H9 (cell line): ENCODE measurements at regions not wholly inside any gene's neighbourhood (a gene's known extent, or its start where the extent isn't known, plus 50 kb on each side); places are given as distances from the start of the nearest gene placed in this dataset.
A peak's percentile ranks its signal among the peaks of the same experiment; 100 is the strongest.

Experiments used
- DNase-seq: peaks from one replicate; pipeline ENCODE4 v3.0.0-alpha.2; 2017
- H2AFZ ChIP-seq: one replicate; pipeline ENCODE4 v1.6.1; 2013; ENCODE audit warnings: mild to moderate bottlenecking, low read length, control low read depth, moderate library complexity
- H2AK5ac ChIP-seq: 2 replicates; pipeline ENCODE4 v1.6.1; 2013; ENCODE audit warnings: low read length, control low read depth, mixed read lengths; ENCODE audit not compliant: insufficient read length
- H2BK120ac ChIP-seq: one replicate; pipeline ENCODE4 v1.6.1; 2013; ENCODE audit warnings: low read depth, mild to moderate bottlenecking, low read length, control low read depth, inconsistent platforms; ENCODE audit not compliant: poor library complexity, severe bottlenecking
- H2BK12ac ChIP-seq: 2 replicates; pipeline ENCODE4 v1.6.1; 2013; ENCODE audit warnings: low read length, control low read depth, mixed read lengths, low read depth; ENCODE audit not compliant: insufficient read length
- H2BK15ac ChIP-seq: 2 replicates; pipeline ENCODE4 v1.6.1; 2013; ENCODE audit warnings: low read depth, low read length, control low read depth
- H2BK20ac ChIP-seq: one replicate; pipeline ENCODE4 v1.6.1; 2013; ENCODE audit warnings: low read depth, mild to moderate bottlenecking, low read length, control low read depth, inconsistent platforms; ENCODE audit not compliant: poor library complexity, severe bottlenecking
- H2BK5ac ChIP-seq: 2 replicates; pipeline ENCODE4 v1.6.1; 2013; ENCODE audit warnings: low read length, control low read depth, mixed read lengths; ENCODE audit not compliant: insufficient read length
- H3K14ac ChIP-seq: 2 replicates; pipeline ENCODE4 v1.6.1; 2013; ENCODE audit warnings: low read length, control low read depth; ENCODE audit not compliant: insufficient read depth
- H3K18ac ChIP-seq: 2 replicates; pipeline ENCODE4 v1.6.1; 2013; ENCODE audit warnings: low read depth, mild to moderate bottlenecking, mixed read lengths, low read length, control low read depth; ENCODE audit not compliant: insufficient read length
- H3K23ac ChIP-seq: 2 replicates; pipeline ENCODE4 v1.6.1; 2013; ENCODE audit warnings: low read length, control low read depth, mixed read lengths, low read depth; ENCODE audit not compliant: insufficient read length
- H3K23me2 ChIP-seq: 2 replicates; pipeline ENCODE4 v1.6.1; 2013; ENCODE audit warnings: low read depth, mild to moderate bottlenecking, mixed read lengths, low read length, control low read depth; ENCODE audit not compliant: insufficient read length, poor library complexity, severe bottlenecking
- H3K27ac ChIP-seq: 2 replicates; pipeline ENCODE4 v1.5.1; 2013; ENCODE audit warnings: low read length, control low read depth, mixed read lengths, low read depth; ENCODE audit not compliant: insufficient read length
- H3K27me3 ChIP-seq: 2 replicates; pipeline ENCODE4 v1.6.1; 2013; ENCODE audit warnings: low read length, control low read depth, inconsistent platforms; ENCODE audit not compliant: insufficient read depth
- H3K4ac ChIP-seq: 2 replicates; pipeline ENCODE4 v1.6.1; 2013; ENCODE audit warnings: low read depth, mild to moderate bottlenecking, control low read depth, inconsistent platforms, low read length, moderate library complexity
- H3K4me1 ChIP-seq: 2 replicates; pipeline ENCODE4 v1.6.1; 2013; ENCODE audit warnings: low read length, control low read depth, inconsistent platforms; ENCODE audit not compliant: insufficient read depth
- H3K4me2 ChIP-seq: 2 replicates; pipeline ENCODE4 v1.6.1; 2013; ENCODE audit warnings: low read length, control low read depth, mixed read lengths; ENCODE audit not compliant: insufficient read length, insufficient read depth
- H3K56ac ChIP-seq: 2 replicates; pipeline ENCODE4 v1.6.1; 2013; ENCODE audit warnings: low read depth, mild to moderate bottlenecking, mixed read lengths, low read length, control low read depth; ENCODE audit not compliant: insufficient read length
- H3K79me1 ChIP-seq: 2 replicates; pipeline ENCODE4 v1.6.1; 2013; ENCODE audit warnings: low read depth, mild to moderate bottlenecking, moderate library complexity, low read length, control low read depth, inconsistent platforms; ENCODE audit not compliant: insufficient read depth, poor library complexity, severe bottlenecking
- H3K79me2 ChIP-seq: 2 replicates; pipeline ENCODE4 v1.6.1; 2013; ENCODE audit warnings: low read length, control low read depth, inconsistent platforms; ENCODE audit not compliant: insufficient read depth
- H3K9ac ChIP-seq: 2 replicates; pipeline ENCODE4 v1.6.1; 2013; ENCODE audit warnings: low read length, control low read depth, mixed read lengths; ENCODE audit not compliant: insufficient read length; ENCODE audit errors: extremely low read depth
- H3K9me3 ChIP-seq: one replicate; pipeline ENCODE4 v1.6.1; 2013; ENCODE audit warnings: low read depth, low read length, inconsistent platforms; ENCODE audit not compliant: control insufficient read depth
- H3T11ph ChIP-seq: one replicate; pipeline ENCODE4 v1.6.1; 2013; ENCODE audit warnings: mild to moderate bottlenecking, low read length, control low read depth, inconsistent platforms
- H4K20me1 ChIP-seq: one replicate; pipeline ENCODE4 v1.6.1; 2013; ENCODE audit not compliant: control insufficient read depth, insufficient read length, insufficient read depth
- H4K5ac ChIP-seq: 2 replicates; pipeline ENCODE4 v1.6.1; 2013; ENCODE audit warnings: low read depth, mild to moderate bottlenecking, mixed read lengths, low read length, control low read depth; ENCODE audit not compliant: insufficient read length
- H4K8ac ChIP-seq: replicated peaks from 2 replicates; pipeline ENCODE4 v1.6.1; 2013; ENCODE audit warnings: low read length, control low read depth, mixed read lengths, low read depth; ENCODE audit not compliant: insufficient read length
- H4K91ac ChIP-seq: 2 replicates; pipeline ENCODE4 v1.6.1; 2013; ENCODE audit warnings: low read depth, mild to moderate bottlenecking, moderate library complexity, mixed read lengths, low read length, control low read depth; ENCODE audit not compliant: insufficient read length
- H3K27ac Mint-ChIP-seq, 3 experiments: 2 replicates in 2 of 3; 3 replicates in 1 of 3; pipeline ENCODE4 v1.8.0; 2020 to 2021; ENCODE audit warnings: mixed read lengths in 3 of 3, mild to moderate bottlenecking in 1 of 3, moderate library complexity in 1 of 3
- H3K27me3 Mint-ChIP-seq: 2 replicates; pipeline ENCODE4 v1.8.0; 2021; ENCODE audit warnings: low read depth, mild to moderate bottlenecking, moderate library complexity, mixed read lengths
- H3K36me3 Mint-ChIP-seq, 3 experiments: 2 replicates in 2 of 3; 3 replicates in 1 of 3; pipeline ENCODE4 v1.8.0; 2020 to 2021; ENCODE audit warnings: low read depth in 3 of 3, mixed read lengths in 3 of 3; ENCODE audit not compliant: insufficient read depth in 1 of 3
- H3K4me1 Mint-ChIP-seq, 2 experiments: 2 replicates each; pipeline ENCODE4 v1.8.0; 2020; ENCODE audit warnings: mixed read lengths in 2 of 2
- H3K4me3 Mint-ChIP-seq, 2 experiments: 2 replicates in 1 of 2; 3 replicates in 1 of 2; pipeline ENCODE4 v1.8.0; 2020 to 2021; ENCODE audit warnings: mild to moderate bottlenecking in 2 of 2, mixed read lengths in 2 of 2, moderate library complexity in 1 of 2
- H3K9me3 Mint-ChIP-seq, 2 experiments: 2 replicates in 1 of 2; 3 replicates in 1 of 2; pipeline ENCODE4 v1.8.0; 2020; ENCODE audit warnings: mild to moderate bottlenecking in 2 of 2, mixed read lengths in 2 of 2, moderate library complexity in 1 of 2
- WGBS: extraction: QIAGEN DNeasy Blood & Tissue Kit; methylation state at CpG from one replicate; pipeline ENCODE4 v1.1.7; 2013; ENCODE audit warnings: missing lambda C conversion rate, low lambda C conversion rate, mixed read lengths; ENCODE audit not compliant: insufficient read length; ENCODE audit errors: extremely low coverage; 5-methylcytosine and 5-hydroxymethylcytosine counted together
- TF ChIP-seq, protein P1 (sequence below): fragments of 200-600 bp; sonication (generic); conservative IDR thresholded peaks from 3 replicates; pipeline ENCODE4 v1.8.0; 2021; ENCODE audit warnings: antibody characterized with exemption, mild to moderate bottlenecking

GRCh38 chr5:125100951-125101350 lies 354.5 kb upstream of the ZNF608 start:
- H3K4me2 ChIP-seq, result no peak overlapping the region
- no peak overlapping the region for H3K4me3 Mint-ChIP-seq
- no peak overlapping the region for H3K9ac ChIP-seq
- no peak overlapping the region for H2BK15ac ChIP-seq
- no peak overlapping the region for H2BK20ac ChIP-seq
- no peak overlapping the region for H3K4ac ChIP-seq
- H4K5ac ChIP-seq, result no peak overlapping the region
- H3K23me2 ChIP-seq, result no peaks in the 10 kb centered on the region
- H3K27ac Mint-ChIP-seq, result peak overlapping the region in 2 of 3 experiments; percentile 28 to 56; a peak in 2 of 7 replicates
- no peaks in the 10 kb centered on the region for H3K79me2 ChIP-seq
- H4K8ac ChIP-seq, result no peak overlapping the region
- H3K4me1 Mint-ChIP-seq, result peaks cover 8% of the 10 kb centered on the region in 2 experiments
- H3K56ac ChIP-seq, result no peak overlapping the region
- no peak overlapping the region for H3K14ac ChIP-seq
- no peaks in the 10 kb centered on the region for H3K9me3 ChIP-seq
- peaks cover 8% of the 10 kb centered on the region in 2 experiments for H3K9me3 Mint-ChIP-seq
- H3K27me3 ChIP-seq, result no peaks in the 10 kb centered on the region
- DNase-seq, result no peak
- H4K20me1 ChIP-seq, result no peaks in the 10 kb centered on the region
- H2AK5ac ChIP-seq, result no peak overlapping the region
- no peak overlapping the region for H3T11ph ChIP-seq
- H4K91ac ChIP-seq, result no peak overlapping the region
- no peak overlapping the region for H2BK5ac ChIP-seq
- no peak overlapping the region for H3K18ac ChIP-seq
- TF ChIP-seq, protein P1, sequence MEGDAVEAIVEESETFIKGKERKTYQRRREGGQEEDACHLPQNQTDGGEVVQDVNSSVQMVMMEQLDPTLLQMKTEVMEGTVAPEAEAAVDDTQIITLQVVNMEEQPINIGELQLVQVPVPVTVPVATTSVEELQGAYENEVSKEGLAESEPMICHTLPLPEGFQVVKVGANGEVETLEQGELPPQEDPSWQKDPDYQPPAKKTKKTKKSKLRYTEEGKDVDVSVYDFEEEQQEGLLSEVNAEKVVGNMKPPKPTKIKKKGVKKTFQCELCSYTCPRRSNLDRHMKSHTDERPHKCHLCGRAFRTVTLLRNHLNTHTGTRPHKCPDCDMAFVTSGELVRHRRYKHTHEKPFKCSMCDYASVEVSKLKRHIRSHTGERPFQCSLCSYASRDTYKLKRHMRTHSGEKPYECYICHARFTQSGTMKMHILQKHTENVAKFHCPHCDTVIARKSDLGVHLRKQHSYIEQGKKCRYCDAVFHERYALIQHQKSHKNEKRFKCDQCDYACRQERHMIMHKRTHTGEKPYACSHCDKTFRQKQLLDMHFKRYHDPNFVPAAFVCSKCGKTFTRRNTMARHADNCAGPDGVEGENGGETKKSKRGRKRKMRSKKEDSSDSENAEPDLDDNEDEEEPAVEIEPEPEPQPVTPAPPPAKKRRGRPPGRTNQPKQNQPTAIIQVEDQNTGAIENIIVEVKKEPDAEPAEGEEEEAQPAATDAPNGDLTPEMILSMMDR, result no peak
- no peak overlapping the region for H3K27ac ChIP-seq
- WGBS, result no CpG with 5 or more reads among the region's 4 CpGs
- no peaks in the 10 kb centered on the region for H3K27me3 Mint-ChIP-seq
- no peaks in the 10 kb centered on the region for H3K4me1 ChIP-seq
- H3K79me1 ChIP-seq, result no peaks in the 10 kb centered on the region
- H2BK12ac ChIP-seq, result no peak overlapping the region
- no peak overlapping the region for H2BK120ac ChIP-seq
- no peak overlapping the region for H3K23ac ChIP-seq
- peaks cover 5 to 10% (median 8%) of the 10 kb centered on the region in 3 experiments; a peak in 6 of 7 replicates for H3K36me3 Mint-ChIP-seq
- H2AFZ ChIP-seq, result no peak overlapping the region
